ENCODE measurements at regions not wholly inside any gene's neighbourhood (a gene's known extent, or its start where the extent isn't known, plus 50 kb on each side); places are given as distances from the start of the nearest gene placed in this dataset.

GRCh38 chr10:128499956-128500355 is 373.7 kb upstream of the MKI67 start:
- DNase-seq: no peak

- DNase-seq: no peak
These were observed 374.4 kb upstream of the MKI67 start for GRCh38 chr10:128500642-128501041.

GRCh38 chr10:128505346-128505745 is 379.1 kb upstream of the MKI67 start:
- no peak for DNase-seq

GRCh38 chr10:128506423-128506822 is 380.2 kb upstream of the MKI67 start:
- no peak for DNase-seq

- DNase-seq: no peak
These were observed 380.8 kb upstream of the MKI67 start for GRCh38 chr10:128507066-128507465.

- no peak for DNase-seq
These were observed 385.1 kb upstream of the MKI67 start for GRCh38 chr10:128511284-128511683.

- no peak for DNase-seq
These were observed 386.5 kb upstream of the MKI67 start for GRCh38 chr10:128512767-128513166.

- no peak for DNase-seq
These were observed 388.3 kb upstream of the MKI67 start for GRCh38 chr10:128514536-128514935.

- no peak for DNase-seq
These were observed 390.0 kb upstream of the MKI67 start for GRCh38 chr10:128516180-128516579.

- DNase-seq: no peak
These were observed 390.9 kb upstream of the MKI67 start for GRCh38 chr10:128517167-128517566.

- no peak for DNase-seq
These were observed 391.8 kb upstream of the MKI67 start for GRCh38 chr10:128518000-128518399.

- peak; percentile 7 for DNase-seq
These were observed 393.4 kb upstream of the MKI67 start for GRCh38 chr10:128519581-128519980.

- no peak for DNase-seq
These were observed 394.1 kb upstream of the MKI67 start for GRCh38 chr10:128520211-128520815.

- DNase-seq: no peak
These were observed 396.5 kb upstream of the MKI67 start for GRCh38 chr10:128522551-128523308.

GRCh38 chr10:128525444-128525843 is 399.2 kb upstream of the MKI67 start:
- DNase-seq: no peak

GRCh38 chr10:128525936-128526335 is 399.7 kb upstream of the MKI67 start:
- no peak for DNase-seq

- DNase-seq: peak; percentile 16
These were observed 400.7 kb upstream of the MKI67 start for GRCh38 chr10:128526791-128527375.

GRCh38 chr10:128527711-128528110 is 401.5 kb upstream of the MKI67 start:
- DNase-seq: no peak

- no peak for DNase-seq
These were observed 401.9 kb upstream of the MKI67 start for GRCh38 chr10:128528167-128528566.

GRCh38 chr10:128528781-128529180 is 402.6 kb upstream of the MKI67 start:
- DNase-seq: no peak

GRCh38 chr10:128529225-128529624 is 403.0 kb upstream of the MKI67 start:
- no peak for DNase-seq

- DNase-seq: no peak
These were observed 404.1 kb upstream of the MKI67 start for GRCh38 chr10:128530301-128530700.

GRCh38 chr10:128530946-128531345 is 404.7 kb upstream of the MKI67 start:
- DNase-seq: no peak

- DNase-seq: no peak
These were observed 408.5 kb upstream of the MKI67 start for GRCh38 chr10:128534686-128535085.

Measured in RPMI8226 (cell line).